Right renal cortex interstitium (tissue), 3 donors: ENCODE measurements at regions not wholly inside any gene's neighbourhood (a gene's known extent, or its start where the extent isn't known, plus 50 kb on each side); places are given as distances from the start of the nearest gene placed in this dataset.

Experiments
- DNase-seq, 3 donors: peaks; one replicate each; pipeline ENCODE4 v3.0.0-alpha.2; 2013; ENCODE audit warnings: low read depth in 3 of 3, low spot score in 2 of 3

DNA sequence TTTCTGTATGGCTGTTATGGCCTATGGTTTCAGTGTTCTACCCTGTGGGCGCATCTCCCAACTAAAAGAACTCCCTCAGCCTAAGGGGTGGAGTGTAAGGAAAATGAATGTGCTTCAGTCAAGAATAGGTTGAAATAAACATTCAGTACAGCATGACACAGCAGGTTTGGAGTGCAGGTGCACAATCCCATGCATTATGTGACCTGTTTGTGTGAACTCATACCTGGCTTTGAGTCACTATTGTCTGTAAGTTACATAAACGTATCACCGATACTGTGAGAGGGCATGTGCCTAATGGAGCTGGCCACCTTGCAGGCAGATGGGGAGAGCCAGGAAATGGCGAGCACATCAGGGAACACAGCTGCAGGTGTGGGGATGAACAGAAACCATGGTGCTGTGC is 216.0 kb downstream of the DSEL start:
- no peak for DNase-seq

GRCh38 chr18:67292814-67293213 is 223.7 kb downstream of the DSEL start:
- no peak for DNase-seq

- DNase-seq: no peak
Measured at GRCh38 chr18:67290421-67290820, 226.1 kb downstream of the DSEL start.

- DNase-seq: no peak
Measured at GRCh38 chr18:67285583-67285982, 230.9 kb downstream of the DSEL start.

DNA sequence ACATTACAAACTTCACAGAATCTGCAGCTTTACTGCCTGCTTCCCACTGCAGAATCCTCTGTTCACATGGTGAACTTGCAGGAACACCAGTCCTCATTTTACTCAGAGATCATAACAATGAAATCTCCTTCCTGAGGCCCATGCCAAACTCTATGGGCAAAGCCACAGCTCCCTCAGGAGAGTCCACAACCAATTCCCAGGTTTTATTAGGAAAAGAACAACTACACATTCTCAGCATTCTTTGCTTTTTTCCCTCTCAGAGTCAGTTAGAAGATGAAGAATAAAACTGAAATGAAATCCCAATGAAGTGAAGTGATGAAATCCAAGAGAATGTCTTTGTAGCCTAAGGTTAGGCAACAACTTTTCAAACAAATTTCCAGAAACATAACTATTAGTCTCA is 233.7 kb downstream of the DSEL start:
- DNase-seq: no peak

DNA sequence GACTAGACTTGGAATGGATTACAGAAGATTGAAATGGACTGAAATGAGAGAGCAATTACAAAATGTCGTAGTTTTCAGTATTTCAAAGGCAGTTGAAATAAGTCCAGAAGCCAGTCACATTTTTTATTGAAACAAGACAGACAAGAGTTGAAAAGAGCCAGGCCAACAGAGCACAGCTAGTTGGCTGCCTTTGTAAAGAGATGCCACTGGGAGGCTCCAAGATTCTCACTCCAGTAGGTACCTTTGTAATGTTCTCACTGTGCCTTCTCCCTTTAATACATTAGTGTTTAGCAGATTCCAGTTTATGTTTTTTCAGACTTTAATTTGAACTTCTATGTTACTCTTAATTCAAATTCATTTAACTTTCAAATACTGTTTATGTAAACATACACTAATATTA is 234.8 kb downstream of the DSEL start:
- no peak for DNase-seq

GRCh38 chr18:67280486-67281242 is 235.9 kb downstream of the DSEL start:
- DNase-seq: no peak

- DNase-seq: no peak
Measured at GRCh38 chr18:67279988-67280387, 236.5 kb downstream of the DSEL start.

GRCh38 chr18:67278984-67279383 is 237.5 kb downstream of the DSEL start:
- DNase-seq: no peak

DNA sequence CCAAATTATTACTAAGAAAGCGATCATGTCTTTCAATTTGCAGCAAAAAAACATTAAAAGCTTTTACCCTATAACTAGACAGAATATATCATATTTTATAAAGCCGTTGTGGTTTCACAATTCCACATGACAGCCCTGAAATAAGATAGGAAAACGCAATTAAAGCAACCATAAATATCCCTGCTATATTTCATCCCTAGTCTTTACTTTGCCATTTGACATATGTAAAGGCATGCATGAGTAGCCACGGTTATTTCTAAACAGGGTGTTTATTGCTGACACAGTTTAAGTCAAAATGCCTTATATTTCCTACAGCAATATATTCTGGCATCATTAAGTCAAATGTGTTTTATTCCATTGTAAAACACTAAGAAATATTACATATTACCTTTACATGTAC is 239.9 kb downstream of the DSEL start:
- no peak for DNase-seq

- no peak for DNase-seq
Measured at GRCh38 chr18:67273288-67273687, 243.2 kb downstream of the DSEL start.

- no peak for DNase-seq
Measured at GRCh38 chr18:67269206-67269605, 247.3 kb downstream of the DSEL start.

DNA sequence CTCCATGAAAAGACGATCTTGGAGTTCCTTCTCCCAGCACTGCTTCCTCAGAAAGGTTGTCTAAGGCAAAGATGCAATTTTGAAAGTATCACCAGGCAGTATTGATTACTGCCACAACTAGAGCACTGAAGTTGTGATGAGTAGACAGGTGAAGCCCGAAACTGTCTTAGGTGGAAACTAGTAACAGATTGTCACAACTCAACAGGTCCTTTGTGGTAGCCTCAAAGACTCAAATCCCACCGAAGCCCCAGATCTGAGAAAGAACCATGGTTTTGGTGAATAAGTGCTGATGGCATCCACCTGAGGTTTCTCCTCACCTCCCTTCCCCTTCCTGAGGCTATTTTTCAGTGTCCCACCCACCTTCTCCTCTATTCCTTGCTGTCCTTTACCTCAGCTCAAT is 248.0 kb downstream of the DSEL start:
- DNase-seq: no peak

DNA sequence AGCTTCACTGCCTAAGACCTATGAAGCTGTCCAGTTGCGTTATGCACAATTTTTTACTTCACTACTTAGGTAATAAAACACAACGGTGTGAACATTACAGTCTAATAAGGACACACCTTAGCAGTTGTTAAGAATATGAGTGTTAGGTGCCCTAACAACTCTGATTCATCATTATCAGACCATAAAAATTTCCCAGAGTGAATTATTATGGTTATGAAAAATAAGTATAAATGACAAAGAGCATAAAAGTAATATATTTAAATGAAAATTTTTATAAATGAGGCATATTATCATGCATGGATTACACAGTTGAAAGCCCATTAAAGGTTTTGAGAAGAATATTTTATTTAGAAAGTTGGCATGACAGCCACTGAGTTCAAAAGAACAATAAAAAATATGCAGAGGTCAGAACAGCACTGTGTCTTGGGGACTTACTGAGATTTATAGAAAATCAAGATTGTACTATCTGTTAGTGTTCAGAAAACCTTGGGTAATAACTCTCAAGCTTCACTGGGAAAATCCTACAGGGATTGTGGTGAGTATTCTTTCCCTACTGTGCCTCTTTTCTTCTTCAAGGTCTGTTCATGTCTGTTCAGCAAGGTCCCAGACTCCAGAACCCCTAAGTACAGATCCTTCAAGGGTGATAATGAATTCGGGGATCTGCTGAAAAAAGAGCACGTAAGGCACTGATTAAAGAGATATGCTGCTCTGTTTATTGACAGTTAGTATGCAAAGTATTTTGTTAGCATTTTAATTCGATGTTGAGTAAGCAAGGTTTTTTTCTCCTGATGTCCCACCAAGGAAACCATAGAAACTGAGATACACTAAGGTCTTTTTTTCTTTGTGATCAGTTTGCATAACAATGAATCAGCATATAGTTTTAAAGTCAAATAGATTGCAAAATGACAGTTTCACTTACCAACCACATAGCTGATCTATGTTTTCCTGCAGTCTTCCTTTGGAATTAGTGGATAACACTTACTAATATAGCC is 250.0 kb downstream of the DSEL start:
- DNase-seq: no peak

DNA sequence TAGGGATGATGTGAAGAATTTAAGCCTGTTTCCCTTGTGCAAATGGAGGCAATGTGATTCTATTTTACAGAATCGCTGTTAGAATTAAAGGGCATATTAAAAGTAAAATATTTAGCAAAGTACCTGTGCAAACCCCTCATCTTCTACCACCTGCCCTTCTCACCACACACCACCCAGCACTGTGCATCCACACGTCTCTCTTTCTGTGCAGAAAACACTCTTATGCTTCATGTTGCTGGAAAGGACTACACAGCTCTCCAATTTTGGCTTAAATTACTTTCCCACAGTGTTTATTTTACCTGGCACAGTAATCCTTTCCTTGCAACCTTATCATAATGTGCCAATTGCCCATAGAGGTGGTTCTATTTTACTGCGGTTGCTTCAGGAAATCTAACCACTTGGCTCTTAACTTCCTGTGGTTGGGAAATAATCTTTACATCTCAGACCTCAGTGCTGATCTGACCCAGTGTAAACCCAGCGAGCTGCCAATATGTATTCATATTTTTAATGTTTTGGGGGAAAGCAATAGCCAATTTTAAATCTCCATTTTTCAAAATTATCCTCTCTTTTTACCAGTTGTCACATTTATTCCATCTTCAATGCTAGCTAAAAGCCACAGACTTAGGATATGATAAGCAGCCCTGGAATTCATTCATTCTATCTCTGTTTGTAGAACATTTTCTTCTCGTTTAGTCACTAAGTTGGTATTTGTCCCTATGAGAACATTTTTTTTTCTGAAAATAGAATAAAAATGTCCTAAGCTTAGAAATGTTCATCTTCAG is 250.9 kb downstream of the DSEL start:
- DNase-seq: no peak

GRCh38 chr18:67261931-67262552 is 254.5 kb downstream of the DSEL start:
- DNase-seq: no peak

- no peak for DNase-seq
Measured at GRCh38 chr18:67260841-67261240, 255.7 kb downstream of the DSEL start.

- DNase-seq: no peak
Measured at GRCh38 chr18:67250776-67251424, 265.6 kb downstream of the DSEL start.

GRCh38 chr18:67243799-67244587 is 272.5 kb downstream of the DSEL start:
- DNase-seq: no peak
